ENCODE measurements at regions not wholly inside any gene's neighbourhood (a gene's known extent, or its start where the extent isn't known, plus 50 kb on each side); places are given as distances from the start of the nearest gene placed in this dataset.

DNA sequence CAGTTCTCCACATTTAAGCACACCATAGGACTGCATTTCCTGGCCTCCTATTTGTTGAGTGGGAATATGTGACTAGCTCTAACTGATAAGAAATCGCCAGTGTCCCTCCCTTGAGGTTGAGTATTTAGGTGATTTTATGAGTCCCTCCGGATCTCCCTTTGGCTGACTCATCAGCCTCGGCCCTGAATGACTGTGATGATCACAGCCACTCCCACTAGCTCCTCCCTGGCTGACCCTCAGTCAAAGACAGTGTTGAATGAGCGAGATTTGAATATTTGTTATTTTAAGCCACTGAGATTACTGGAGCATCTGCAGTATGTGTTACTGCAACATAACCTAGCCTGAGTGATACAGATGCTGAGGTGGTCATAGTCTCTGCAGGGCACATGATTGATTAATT, 515.3 kb downstream of the EPHB1 start:
- no peak for DNase-seq (ENCODE audit: low read depth)

DNA sequence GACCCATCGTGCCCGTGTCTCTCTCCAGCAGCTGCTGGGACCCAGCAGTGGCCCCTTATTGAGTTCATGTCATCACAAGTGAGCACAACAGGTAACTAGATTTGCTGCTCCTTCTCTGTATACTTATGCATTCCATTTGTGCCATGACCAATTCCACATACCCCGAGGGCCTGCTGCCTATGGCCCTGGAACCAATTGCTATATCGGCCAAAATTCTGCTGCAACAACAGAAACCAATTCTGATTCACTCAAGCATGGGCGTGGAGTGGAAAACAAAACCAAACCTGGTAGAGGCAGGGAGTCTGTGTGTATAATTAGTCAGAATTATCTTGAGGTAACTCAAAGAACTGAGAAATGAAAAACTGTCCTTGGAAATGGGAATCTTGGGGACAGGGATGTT, 516.6 kb downstream of the EPHB1 start:
- DNase-seq (ENCODE audit: low read depth) = no peak

DNA sequence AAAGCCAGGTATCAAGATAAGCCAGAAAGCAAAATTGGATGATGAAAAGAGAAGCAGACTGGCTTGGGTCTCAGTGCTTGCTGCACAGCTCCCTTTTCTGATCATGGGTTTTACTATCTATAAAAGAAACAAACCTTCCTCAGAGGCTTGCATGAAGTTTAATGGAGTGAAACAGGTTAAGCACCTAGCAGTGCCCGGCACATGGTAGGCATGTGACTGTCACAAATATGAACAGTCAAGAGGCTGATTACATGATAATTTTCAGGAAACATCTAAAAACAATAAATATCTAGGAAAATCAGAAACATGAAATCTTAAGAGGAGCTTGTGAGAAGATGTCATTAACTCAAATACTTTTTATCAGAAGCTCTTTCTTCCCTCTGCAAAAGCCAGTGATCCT, 519.2 kb downstream of the EPHB1 start:
- no peak for DNase-seq (ENCODE audit: low read depth)

DNA sequence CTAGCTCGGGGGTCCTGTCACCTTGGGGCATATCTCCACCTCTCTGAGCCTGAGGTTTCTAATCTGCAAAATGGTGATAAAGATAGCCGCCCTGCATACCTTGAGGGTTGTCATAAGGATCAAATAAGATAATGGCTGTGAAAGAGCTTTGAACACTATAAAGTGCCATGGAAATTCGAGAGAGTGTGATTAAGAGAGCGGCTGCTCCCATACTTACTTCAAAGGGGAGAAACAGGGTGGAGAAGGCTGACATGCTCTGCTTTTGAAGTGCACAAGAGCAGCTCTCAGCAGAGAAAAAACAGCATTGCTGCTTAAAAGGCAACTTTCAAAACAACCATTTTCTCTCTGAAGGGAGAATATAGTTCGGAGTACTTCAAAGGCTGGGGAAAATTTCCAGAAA, 529.2 kb downstream of the EPHB1 start:
- no peak for DNase-seq (ENCODE audit: low read depth)

DNA sequence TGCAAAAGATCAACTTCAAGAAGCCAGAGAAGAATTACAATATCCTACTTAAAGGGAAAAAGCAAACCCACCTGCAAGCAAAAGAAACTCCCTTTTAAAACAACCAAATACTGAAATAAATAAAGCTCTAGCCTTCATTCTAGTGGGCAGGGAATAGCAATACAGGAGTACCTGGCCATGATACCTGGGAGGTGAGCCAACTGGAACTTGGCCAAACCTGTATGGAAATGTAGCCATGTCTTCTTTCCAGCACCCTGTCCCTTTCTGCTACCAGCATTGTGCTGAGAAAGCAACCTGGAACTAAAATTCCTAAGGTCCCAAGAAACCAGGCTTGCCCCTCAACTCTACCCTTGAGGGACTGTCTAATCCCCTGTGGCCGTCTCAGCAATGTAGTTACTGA, 530.0 kb downstream of the EPHB1 start:
- no peak for DNase-seq (ENCODE audit: low read depth)

DNA sequence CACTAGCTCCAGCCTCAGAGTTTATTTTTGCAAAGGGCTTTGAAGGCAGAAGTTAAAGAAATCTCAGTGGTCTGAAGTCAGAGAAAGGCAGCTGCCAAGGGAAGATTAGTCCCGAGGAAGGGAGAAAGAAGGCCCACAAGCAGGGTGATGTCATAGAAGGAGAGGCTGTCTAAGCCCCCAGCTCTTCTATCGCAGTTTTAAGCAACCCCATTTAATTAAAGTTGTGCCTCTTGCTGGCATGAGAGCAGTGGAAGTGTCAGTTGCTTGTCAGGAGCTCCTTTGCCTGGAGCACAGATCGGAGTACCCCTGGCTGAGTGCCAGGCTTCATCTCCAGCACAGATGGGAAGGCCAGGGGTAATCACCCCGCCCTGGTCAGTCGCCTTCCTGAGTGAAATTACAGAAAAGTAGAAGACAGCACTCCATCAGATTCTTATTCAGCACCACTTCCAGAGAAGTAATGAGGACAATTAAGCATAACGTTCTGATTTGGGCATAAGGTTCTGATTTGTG, 530.7 kb downstream of the EPHB1 start:
- no peak for DNase-seq (ENCODE audit: low read depth)

DNA sequence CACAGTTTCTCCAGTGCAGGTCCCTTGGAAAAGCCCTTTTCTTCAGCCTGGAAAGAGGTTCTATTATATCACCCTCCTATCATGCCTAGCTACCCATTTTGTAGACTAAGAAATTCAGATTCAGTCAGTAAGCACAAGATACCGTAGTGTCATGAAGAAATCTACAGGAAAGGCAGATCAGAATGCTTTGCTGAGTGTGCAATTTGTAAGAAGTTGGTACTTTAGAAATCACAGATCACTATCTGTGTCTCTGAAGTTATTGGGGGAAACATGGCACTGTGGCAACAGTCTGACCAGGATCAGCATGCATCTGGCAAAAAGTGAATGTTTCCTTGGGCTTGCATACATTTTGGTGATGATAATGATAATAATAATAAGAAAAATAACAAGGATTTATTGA, 531.8 kb downstream of the EPHB1 start:
- DNase-seq (ENCODE audit: low read depth) = no peak

GRCh38 chr3:135328036-135328435, 533.0 kb downstream of the EPHB1 start:
- no peak for DNase-seq (ENCODE audit: low read depth)

DNA sequence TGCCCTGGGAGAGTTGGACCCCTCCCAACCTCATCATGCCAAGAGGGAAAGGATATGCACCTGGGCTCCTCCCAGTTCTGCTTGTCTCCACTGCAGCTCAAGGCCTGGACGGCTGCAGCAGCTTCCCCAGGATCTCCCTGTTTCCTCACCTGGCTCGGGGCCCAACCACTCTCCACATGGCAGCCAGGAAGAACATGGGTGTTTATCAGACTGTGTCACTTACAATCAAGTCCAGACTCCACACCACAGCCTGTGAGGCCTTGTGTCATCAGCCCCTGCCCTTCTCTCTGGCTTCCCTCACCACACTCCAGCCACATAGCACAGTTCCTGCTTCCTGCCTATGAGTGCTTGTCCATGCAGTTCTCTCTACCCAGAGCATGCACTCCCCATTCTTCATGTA, 534.4 kb downstream of the EPHB1 start:
- DNase-seq (ENCODE audit: low read depth) = no peak

DNA sequence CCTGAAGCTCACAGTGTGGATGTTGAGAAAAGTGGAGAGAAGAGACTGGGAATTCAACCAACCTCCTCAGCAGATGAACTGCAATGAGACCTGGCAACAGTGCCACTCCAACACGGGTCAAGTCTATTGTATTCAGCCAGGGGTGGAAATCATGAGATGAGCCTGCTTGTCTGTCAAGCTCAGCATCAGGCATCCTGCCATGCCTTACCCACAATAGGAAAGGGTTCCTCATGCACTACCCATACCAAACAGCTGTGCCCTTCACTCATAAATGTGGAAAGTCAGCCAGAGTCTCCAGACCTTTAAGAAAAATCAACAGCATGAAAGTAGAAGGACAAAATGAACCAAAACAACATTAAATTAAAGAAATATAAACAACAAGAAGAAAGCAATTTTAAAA, 542.1 kb downstream of the EPHB1 start:
- no peak for DNase-seq (ENCODE audit: low read depth)

GRCh38 chr3:135348690-135349089, 553.6 kb downstream of the EPHB1 start:
- no peak for DNase-seq (ENCODE audit: low read depth)

GRCh38 chr3:135349254-135349948, 554.3 kb downstream of the EPHB1 start:
- no peak for DNase-seq (ENCODE audit: low read depth)

DNA sequence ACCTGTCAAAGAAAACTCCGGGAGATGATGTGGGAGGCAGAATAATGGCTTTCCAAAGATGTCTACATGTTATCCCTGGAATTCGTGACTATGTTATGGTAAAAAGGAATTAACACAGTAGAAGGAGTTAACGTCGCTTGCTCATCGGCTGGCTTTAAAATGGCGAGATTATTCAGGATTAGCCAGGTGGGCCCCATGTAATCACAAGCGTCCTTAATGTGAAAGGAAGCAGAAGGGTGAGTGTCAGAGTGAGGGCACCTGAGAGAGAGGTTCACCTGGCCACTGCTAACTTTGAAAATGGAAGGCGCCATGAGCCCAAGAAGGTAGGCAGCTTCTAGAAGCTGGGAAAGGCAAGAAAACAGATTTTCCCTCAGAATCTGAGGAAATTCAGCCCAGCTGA, 557.2 kb downstream of the EPHB1 start:
- no peak for DNase-seq (ENCODE audit: low read depth)

DNA sequence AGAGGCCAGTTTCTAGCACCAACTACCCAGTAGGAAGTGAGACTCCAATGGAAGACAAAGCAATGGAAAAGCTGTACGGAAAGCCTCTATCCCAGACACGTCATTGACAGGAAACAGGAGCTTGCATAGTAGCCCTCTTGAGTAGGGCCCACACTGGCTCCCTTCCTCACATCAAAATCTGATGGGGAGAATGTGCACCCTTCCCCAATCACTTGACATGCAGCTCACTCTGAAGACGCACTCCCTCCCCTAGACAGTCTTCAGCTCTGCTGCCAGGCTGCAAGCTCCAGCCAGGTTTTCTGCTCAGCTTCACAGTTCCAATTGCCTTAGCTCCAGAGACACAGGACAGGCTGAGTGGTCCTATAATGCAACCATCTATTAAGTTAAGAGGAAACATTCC, 567.8 kb downstream of the EPHB1 start:
- no peak for DNase-seq (ENCODE audit: low read depth)

GRCh38 chr3:135364676-135365075, 569.6 kb downstream of the EPHB1 start:
- no peak for DNase-seq (ENCODE audit: low read depth)

DNA sequence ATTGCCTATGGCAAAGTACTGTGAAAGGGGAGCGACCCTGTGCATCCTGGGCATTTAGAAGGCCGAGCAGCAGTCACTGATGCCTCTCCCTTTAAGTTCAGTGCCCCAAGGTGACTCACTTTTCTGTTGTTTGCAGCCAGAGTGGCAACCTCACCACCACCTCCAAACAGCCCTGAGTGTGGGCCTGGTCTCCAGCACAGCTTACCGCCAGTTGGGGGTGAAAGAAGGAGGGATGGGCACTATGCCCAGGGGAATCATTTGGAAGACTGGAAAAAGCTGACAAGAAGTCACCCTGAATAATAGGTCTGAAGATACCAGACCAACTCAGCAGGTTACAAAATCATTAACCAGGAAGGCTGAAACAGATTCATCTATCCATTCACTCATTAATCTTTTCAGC, 571.8 kb downstream of the EPHB1 start:
- DNase-seq (ENCODE audit: low read depth) = no peak

DNA sequence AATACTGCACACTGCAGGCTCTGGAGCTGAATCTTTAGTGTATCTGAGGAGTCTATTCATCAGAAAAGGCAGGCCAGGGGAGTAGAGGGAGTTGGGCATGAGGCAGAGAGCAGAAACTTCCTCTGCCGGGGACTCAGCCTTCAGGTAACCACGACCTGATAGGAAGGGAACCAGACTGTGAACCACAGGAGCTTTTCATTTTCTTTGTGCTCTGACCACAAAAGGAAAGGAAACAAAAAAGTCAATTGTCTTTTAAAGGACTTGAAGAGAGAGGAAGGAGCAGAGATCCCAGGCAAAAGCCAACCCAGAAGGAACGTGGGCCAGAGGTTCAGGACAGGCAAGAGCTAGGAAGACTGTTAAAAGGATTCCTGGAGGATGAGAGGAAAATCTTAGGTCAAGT, 573.3 kb downstream of the EPHB1 start:
- no peak for DNase-seq (ENCODE audit: low read depth)

DNA sequence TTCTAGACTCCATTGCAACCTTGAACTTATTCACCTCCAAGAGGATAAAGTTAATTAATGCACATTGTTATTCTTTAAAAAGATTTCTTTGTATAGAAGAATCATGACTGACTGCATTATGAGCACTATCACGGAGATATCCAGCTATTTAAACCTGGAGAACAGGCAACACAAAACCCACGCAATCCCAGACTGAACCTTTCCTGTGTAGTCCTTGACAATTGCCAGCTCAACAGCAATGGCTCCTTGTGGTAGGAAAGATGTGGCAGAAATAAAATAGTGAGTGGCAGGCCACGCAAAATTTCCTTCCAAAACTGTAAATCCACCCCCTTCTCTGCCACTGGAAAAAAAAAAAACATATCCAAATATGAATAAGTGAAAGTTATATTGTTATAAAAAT, 573.7 kb downstream of the EPHB1 start:
- no peak for DNase-seq (ENCODE audit: low read depth)

DNA sequence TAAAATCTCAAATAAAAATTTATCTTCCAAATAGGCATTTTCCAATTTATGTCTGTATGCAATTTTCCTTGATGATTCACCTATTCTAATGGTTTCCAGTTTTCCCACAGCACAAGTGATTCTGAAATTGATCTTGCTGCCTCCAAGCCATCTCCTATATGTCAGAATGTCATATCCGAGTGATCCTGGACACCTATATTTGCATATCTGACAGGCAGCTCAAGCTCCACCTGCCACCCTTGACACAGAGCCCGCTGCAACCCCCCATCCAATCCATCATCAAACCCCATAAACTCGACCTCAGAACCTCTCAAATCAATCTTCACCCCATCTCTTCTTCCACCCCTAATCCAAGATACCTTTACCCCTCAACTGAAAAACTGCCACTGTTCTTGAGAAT, 579.5 kb downstream of the EPHB1 start:
- no peak for DNase-seq (ENCODE audit: low read depth)

GRCh38 chr3:135382188-135382587, 583.3 kb upstream of the PPP2R3A start:
- DNase-seq (ENCODE audit: low read depth) = no peak

DNA sequence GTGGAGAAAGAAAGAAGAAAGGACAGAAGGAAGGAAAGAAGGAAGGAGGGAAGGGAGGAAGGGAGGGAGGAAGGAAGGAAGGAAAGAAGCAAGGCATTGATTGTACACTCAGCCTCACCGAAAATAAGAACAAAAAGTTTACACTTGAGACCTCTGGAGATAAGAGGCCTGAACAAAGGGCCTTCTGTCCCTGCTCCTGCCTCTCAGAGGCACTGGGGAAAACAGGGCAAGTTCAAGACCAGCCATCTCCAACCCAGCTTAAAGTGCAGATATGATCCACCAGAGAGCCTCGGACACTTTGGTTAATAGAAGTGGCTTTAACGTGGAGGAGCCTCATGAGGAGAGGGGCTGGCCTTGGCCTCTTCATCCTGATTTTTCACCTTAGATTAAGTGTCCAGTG, 582.9 kb upstream of the PPP2R3A start:
- no peak for DNase-seq (ENCODE audit: low read depth)

DNA sequence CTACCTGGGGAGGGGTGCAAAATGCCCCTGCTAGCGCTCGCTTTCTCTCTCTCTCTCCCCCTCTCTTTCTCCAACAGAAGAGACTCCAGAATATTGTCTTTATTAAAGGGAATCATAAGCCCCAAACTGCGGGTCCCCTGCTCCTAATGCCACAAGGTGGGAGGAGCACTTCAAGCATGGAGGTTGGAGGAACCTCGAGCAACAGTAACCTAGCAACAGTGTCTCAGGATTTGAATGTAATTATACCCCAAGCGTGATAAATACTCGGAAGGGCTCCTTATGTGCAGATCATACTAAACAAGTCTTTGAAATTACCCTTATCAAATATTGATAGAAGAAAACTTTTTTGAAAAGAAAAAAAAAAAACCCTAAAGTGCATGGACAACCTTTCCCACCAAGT, 582.2 kb upstream of the PPP2R3A start:
- DNase-seq (ENCODE audit: low read depth) = no peak

DNA sequence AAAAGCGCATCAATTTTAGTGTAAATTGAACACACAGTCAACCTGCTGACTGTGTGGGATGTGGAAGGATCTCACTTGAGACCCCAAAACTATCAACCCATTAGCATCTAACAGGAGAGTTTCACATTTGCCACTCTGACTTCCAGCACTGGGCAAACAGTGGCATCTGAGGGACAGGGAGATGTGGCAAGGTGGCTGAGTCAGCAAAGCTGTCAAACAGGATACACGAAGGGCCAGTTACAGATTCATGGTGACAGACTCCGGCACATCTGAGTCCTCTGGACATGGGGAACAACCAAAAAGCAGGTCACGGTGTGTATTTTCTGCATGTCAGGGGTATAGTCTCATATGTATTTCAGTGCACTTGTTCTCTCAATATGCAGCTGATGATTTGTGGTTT, 573.4 kb upstream of the PPP2R3A start:
- DNase-seq (ENCODE audit: low read depth) = no peak

GRCh38 chr3:135393159-135393558, 572.4 kb upstream of the PPP2R3A start:
- DNase-seq (ENCODE audit: low read depth) = no peak

Measured in EH (cell line).